ENCODE measurements at regions not wholly inside any gene's neighbourhood (a gene's known extent, or its start where the extent isn't known, plus 50 kb on each side); places are given as distances from the start of the nearest gene placed in this dataset.

GRCh38 chr6:119598883-119599282 is 249.3 kb upstream of the MAN1A1 start:
- TF ChIP-seq, protein P1, sequence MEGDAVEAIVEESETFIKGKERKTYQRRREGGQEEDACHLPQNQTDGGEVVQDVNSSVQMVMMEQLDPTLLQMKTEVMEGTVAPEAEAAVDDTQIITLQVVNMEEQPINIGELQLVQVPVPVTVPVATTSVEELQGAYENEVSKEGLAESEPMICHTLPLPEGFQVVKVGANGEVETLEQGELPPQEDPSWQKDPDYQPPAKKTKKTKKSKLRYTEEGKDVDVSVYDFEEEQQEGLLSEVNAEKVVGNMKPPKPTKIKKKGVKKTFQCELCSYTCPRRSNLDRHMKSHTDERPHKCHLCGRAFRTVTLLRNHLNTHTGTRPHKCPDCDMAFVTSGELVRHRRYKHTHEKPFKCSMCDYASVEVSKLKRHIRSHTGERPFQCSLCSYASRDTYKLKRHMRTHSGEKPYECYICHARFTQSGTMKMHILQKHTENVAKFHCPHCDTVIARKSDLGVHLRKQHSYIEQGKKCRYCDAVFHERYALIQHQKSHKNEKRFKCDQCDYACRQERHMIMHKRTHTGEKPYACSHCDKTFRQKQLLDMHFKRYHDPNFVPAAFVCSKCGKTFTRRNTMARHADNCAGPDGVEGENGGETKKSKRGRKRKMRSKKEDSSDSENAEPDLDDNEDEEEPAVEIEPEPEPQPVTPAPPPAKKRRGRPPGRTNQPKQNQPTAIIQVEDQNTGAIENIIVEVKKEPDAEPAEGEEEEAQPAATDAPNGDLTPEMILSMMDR (IDR thresholded peaks at IDR 0.05): no peak
- no peak for TF ChIP-seq POLR2A (IDR thresholded peaks at IDR 0.05)

All from Peyer's patch (tissue), 4 donors.